ENCODE measurements at regions not wholly inside any gene's neighbourhood (a gene's known extent, or its start where the extent isn't known, plus 50 kb on each side); places are given as distances from the start of the nearest gene placed in this dataset.
"Not testable (repeated sequence)": the region's sequence is repeated elsewhere in the genome, so short reads cannot be mapped to it uniquely, and the experiment has no call there.

- no peaks in the 10 kb centered on the region for H3K27me3 Mint-ChIP-seq (ENCODE audit: low read depth)
- CTCF ChIA-PET = no interaction called here
- ATAC-seq = no peak
- H3K4me1 Mint-ChIP-seq (ENCODE audit: low read depth) = no peaks in the 10 kb centered on the region
- H3K9me3 Mint-ChIP-seq (ENCODE audit: insufficient read depth) = peaks cover 4% of the 10 kb centered on the region
- DNase-seq = no peak
- POLR2A ChIA-PET = no interaction called here
- H3K4me3 Mint-ChIP-seq = no peak overlapping the region
- no peak overlapping the region for H3K27ac Mint-ChIP-seq
- no peaks in the 10 kb centered on the region for H3K36me3 Mint-ChIP-seq (ENCODE audit: low read depth)
Measured at GRCh38 chr5:53291047-53291446, 181.5 kb upstream of the MOCS2 start.

- no peaks in the 10 kb centered on the region for H3K27me3 Mint-ChIP-seq (ENCODE audit: low read depth)
- ChIA-PET POLR2A (no interaction called here), CTCF (no interaction called here)
- H3K4me3 Mint-ChIP-seq = no peak overlapping the region
- no peak overlapping the region for H3K27ac Mint-ChIP-seq
- ATAC-seq = no peak
- H3K36me3 Mint-ChIP-seq (ENCODE audit: low read depth) = no peaks in the 10 kb centered on the region
- peaks cover 4% of the 10 kb centered on the region for H3K9me3 Mint-ChIP-seq (ENCODE audit: insufficient read depth)
- DNase-seq = no peak
- no peaks in the 10 kb centered on the region for H3K4me1 Mint-ChIP-seq (ENCODE audit: low read depth)
Measured at GRCh38 chr5:53291528-53291927, 182.0 kb upstream of the MOCS2 start.

GRCh38 chr5:53298841-53299240 lies 181.6 kb upstream of the FST start:
- no peak for ATAC-seq
- POLR2A ChIA-PET = no interaction called here
- H3K27ac Mint-ChIP-seq = no peak overlapping the region
- no peaks in the 10 kb centered on the region for H3K4me1 Mint-ChIP-seq (ENCODE audit: low read depth)
- no peak for DNase-seq
- H3K27me3 Mint-ChIP-seq (ENCODE audit: low read depth) = no peaks in the 10 kb centered on the region
- no peaks in the 10 kb centered on the region for H3K9me3 Mint-ChIP-seq (ENCODE audit: insufficient read depth)
- no peaks in the 10 kb centered on the region for H3K36me3 Mint-ChIP-seq (ENCODE audit: low read depth)
- CTCF ChIA-PET = no interaction called here
- no peak overlapping the region for H3K4me3 Mint-ChIP-seq

GRCh38 chr5:53302529-53302928 lies 177.9 kb upstream of the FST start:
- Mint-ChIP-seq H3K27ac (no peak overlapping the region), H3K4me1 (ENCODE audit: low read depth) (no peaks in the 10 kb centered on the region), H3K9me3 (ENCODE audit: insufficient read depth) (no peaks in the 10 kb centered on the region), H3K27me3 (ENCODE audit: low read depth) (no peaks in the 10 kb centered on the region), H3K36me3 (ENCODE audit: low read depth) (no peaks in the 10 kb centered on the region), H3K4me3 (no peak overlapping the region)
- ATAC-seq (no peak), DNase-seq (no peak)
- ChIA-PET CTCF (no interaction called here), POLR2A (no interaction called here)

GRCh38 chr5:53303105-53303504 lies 177.3 kb upstream of the FST start:
- ATAC-seq (no peak), DNase-seq (no peak)
- Mint-ChIP-seq H3K9me3 (ENCODE audit: insufficient read depth) (peaks cover 4% of the 10 kb centered on the region), H3K4me1 (ENCODE audit: low read depth) (no peaks in the 10 kb centered on the region), H3K4me3 (no peak overlapping the region), H3K36me3 (ENCODE audit: low read depth) (no peaks in the 10 kb centered on the region), H3K27ac (no peak overlapping the region), H3K27me3 (ENCODE audit: low read depth) (no peaks in the 10 kb centered on the region)
- CTCF ChIA-PET = no interaction called here
- POLR2A ChIA-PET = no interaction called here

- DNase-seq; H3K27me3 Mint-ChIP-seq (ENCODE audit: low read depth); H3K36me3 Mint-ChIP-seq (ENCODE audit: low read depth); H3K27ac Mint-ChIP-seq; CTCF ChIA-PET; H3K9me3 Mint-ChIP-seq (ENCODE audit: insufficient read depth); H3K4me1 Mint-ChIP-seq (ENCODE audit: low read depth); H3K4me3 Mint-ChIP-seq; ATAC-seq; POLR2A ChIA-PET: not testable (repeated sequence)
Measured at GRCh38 chr5:53305316-53305715, 175.1 kb upstream of the FST start.

- ATAC-seq = no peak
- H3K4me3 Mint-ChIP-seq = no peak overlapping the region
- ChIA-PET CTCF (no interaction called here), POLR2A (no interaction called here)
- H3K36me3 Mint-ChIP-seq (ENCODE audit: low read depth) = no peaks in the 10 kb centered on the region
- peaks cover 5% of the 10 kb centered on the region for H3K9me3 Mint-ChIP-seq (ENCODE audit: insufficient read depth)
- no peaks in the 10 kb centered on the region for H3K27me3 Mint-ChIP-seq (ENCODE audit: low read depth)
- DNase-seq = no peak
- H3K27ac Mint-ChIP-seq = no peak overlapping the region
- no peaks in the 10 kb centered on the region for H3K4me1 Mint-ChIP-seq (ENCODE audit: low read depth)
Measured at GRCh38 chr5:53309653-53310052, 170.8 kb upstream of the FST start.

- no peaks in the 10 kb centered on the region for H3K36me3 Mint-ChIP-seq (ENCODE audit: low read depth)
- POLR2A ChIA-PET = no interaction called here
- H3K9me3 Mint-ChIP-seq (ENCODE audit: insufficient read depth) = peaks cover 5% of the 10 kb centered on the region
- no peak overlapping the region for H3K27ac Mint-ChIP-seq
- H3K27me3 Mint-ChIP-seq (ENCODE audit: low read depth) = no peaks in the 10 kb centered on the region
- H3K4me1 Mint-ChIP-seq (ENCODE audit: low read depth) = no peaks in the 10 kb centered on the region
- ATAC-seq (no peak), DNase-seq (no peak)
- no peak overlapping the region for H3K4me3 Mint-ChIP-seq
- CTCF ChIA-PET = no interaction called here
Measured at GRCh38 chr5:53311681-53312080, 168.7 kb upstream of the FST start.

- ChIA-PET CTCF (no interaction called here), POLR2A (no interaction called here)
- H3K36me3 Mint-ChIP-seq (ENCODE audit: low read depth) = no peaks in the 10 kb centered on the region
- DNase-seq = no peak
- no peak for ATAC-seq
- no peak overlapping the region for H3K27ac Mint-ChIP-seq
- H3K9me3 Mint-ChIP-seq (ENCODE audit: insufficient read depth) = peaks cover under 1% of the 10 kb centered on the region
- H3K4me1 Mint-ChIP-seq (ENCODE audit: low read depth) = no peaks in the 10 kb centered on the region
- no peak overlapping the region for H3K4me3 Mint-ChIP-seq
- no peaks in the 10 kb centered on the region for H3K27me3 Mint-ChIP-seq (ENCODE audit: low read depth)
Measured at GRCh38 chr5:53313145-53313544, 167.3 kb upstream of the FST start.

- H3K4me3 Mint-ChIP-seq = no peak overlapping the region
- no peaks in the 10 kb centered on the region for H3K27me3 Mint-ChIP-seq (ENCODE audit: low read depth)
- ChIA-PET CTCF (no interaction called here), POLR2A (no interaction called here)
- no peaks in the 10 kb centered on the region for H3K4me1 Mint-ChIP-seq (ENCODE audit: low read depth)
- H3K9me3 Mint-ChIP-seq (ENCODE audit: insufficient read depth) = no peaks in the 10 kb centered on the region
- no peak overlapping the region for H3K27ac Mint-ChIP-seq
- DNase-seq (no peak), ATAC-seq (no peak)
- H3K36me3 Mint-ChIP-seq (ENCODE audit: low read depth) = no peaks in the 10 kb centered on the region
Measured at GRCh38 chr5:53318303-53318702, 162.1 kb upstream of the FST start.

- ChIA-PET CTCF (no interaction called here), POLR2A (no interaction called here)
- Mint-ChIP-seq H3K4me1 (ENCODE audit: low read depth) (no peaks in the 10 kb centered on the region), H3K36me3 (ENCODE audit: low read depth) (no peaks in the 10 kb centered on the region), H3K27ac (no peak overlapping the region), H3K4me3 (no peak overlapping the region), H3K9me3 (ENCODE audit: insufficient read depth) (no peaks in the 10 kb centered on the region), H3K27me3 (ENCODE audit: low read depth) (no peaks in the 10 kb centered on the region)
- DNase-seq = no peak
- ATAC-seq = no peak
Measured at GRCh38 chr5:53319315-53319714, 161.1 kb upstream of the FST start.

- no peaks in the 10 kb centered on the region for H3K9me3 Mint-ChIP-seq (ENCODE audit: insufficient read depth)
- no peaks in the 10 kb centered on the region for H3K4me1 Mint-ChIP-seq (ENCODE audit: low read depth)
- DNase-seq = no peak
- ATAC-seq = no peak
- CTCF ChIA-PET = no interaction called here
- no peaks in the 10 kb centered on the region for H3K36me3 Mint-ChIP-seq (ENCODE audit: low read depth)
- no peak overlapping the region for H3K27ac Mint-ChIP-seq
- POLR2A ChIA-PET = no interaction called here
- H3K4me3 Mint-ChIP-seq = no peak overlapping the region
- H3K27me3 Mint-ChIP-seq (ENCODE audit: low read depth) = no peaks in the 10 kb centered on the region
Measured at GRCh38 chr5:53321073-53321472, 159.4 kb upstream of the FST start.

- H3K9me3 Mint-ChIP-seq (ENCODE audit: insufficient read depth) = no peaks in the 10 kb centered on the region
- H3K4me1 Mint-ChIP-seq (ENCODE audit: low read depth) = no peaks in the 10 kb centered on the region
- ATAC-seq (no peak), DNase-seq (no peak)
- no peaks in the 10 kb centered on the region for H3K27me3 Mint-ChIP-seq (ENCODE audit: low read depth)
- H3K27ac Mint-ChIP-seq = no peak overlapping the region
- H3K4me3 Mint-ChIP-seq = no peak overlapping the region
- H3K36me3 Mint-ChIP-seq (ENCODE audit: low read depth) = no peaks in the 10 kb centered on the region
- ChIA-PET CTCF (no interaction called here), POLR2A (no interaction called here)
Measured at GRCh38 chr5:53321721-53322120, 158.7 kb upstream of the FST start.

GRCh38 chr5:53322257-53322656 lies 158.2 kb upstream of the FST start:
- DNase-seq (no peak), ATAC-seq (no peak)
- Mint-ChIP-seq H3K27me3 (ENCODE audit: low read depth) (no peaks in the 10 kb centered on the region), H3K9me3 (ENCODE audit: insufficient read depth) (no peaks in the 10 kb centered on the region), H3K27ac (no peak overlapping the region), H3K36me3 (ENCODE audit: low read depth) (no peaks in the 10 kb centered on the region), H3K4me1 (ENCODE audit: low read depth) (no peaks in the 10 kb centered on the region), H3K4me3 (no peak overlapping the region)
- ChIA-PET CTCF (no interaction called here), POLR2A (no interaction called here)
